ENCODE measurements at regions not wholly inside any gene's neighbourhood (a gene's known extent, or its start where the extent isn't known, plus 50 kb on each side); places are given as distances from the start of the nearest gene placed in this dataset.

GRCh38 chr17:13933441-13934276 is 135.6 kb upstream of the COX10 start:
- TF ChIP-seq CTCF (IDR thresholded peaks at IDR 0.05; ENCODE audit: insufficient read depth, low read depth, low read length) (no peak), EZH2 (IDR thresholded peaks at IDR 0.05; ENCODE audit: insufficient read depth, low read length) (no peak)
